22Rv1 (cell line): ENCODE measurements at regions not wholly inside any gene's neighbourhood (a gene's known extent, or its start where the extent isn't known, plus 50 kb on each side); places are given as distances from the start of the nearest gene placed in this dataset.

Experiments
- ZFX ChIP-seq: fragments of 450-650 bp; IDR thresholded peaks from 2 replicates; pipeline ENCODE4 v1.6.1; 2017; ENCODE audit warnings: antibody characterized with exemption, borderline replicate concordance
- TF ChIP-seq, protein P1 (sequence below): fragments of 450-650 bp; IDR thresholded peaks from 2 replicates; pipeline ENCODE4 v1.5.1; 2017; ENCODE audit warnings: mild to moderate bottlenecking

DNA sequence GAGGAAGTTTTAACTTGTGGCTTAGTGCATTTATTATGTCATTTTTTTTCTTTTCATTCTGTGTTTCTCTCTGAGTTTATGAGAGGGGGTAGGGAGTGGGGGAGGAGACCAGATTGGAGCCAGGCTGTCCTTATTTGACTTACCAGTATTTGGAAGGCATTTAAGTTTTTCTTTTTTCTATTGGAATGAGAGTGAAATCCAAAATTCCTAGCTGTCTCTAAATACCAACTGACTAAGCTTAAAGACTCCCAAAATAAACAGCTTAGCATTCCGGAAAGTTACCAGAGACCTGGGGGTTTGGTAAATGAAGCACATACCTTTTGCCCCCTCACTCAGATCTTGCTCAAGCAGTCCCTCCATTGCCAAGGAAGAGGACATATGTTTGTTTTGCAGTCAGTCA lies 581.9 kb upstream of the BRINP1 start:
- TF ChIP-seq, protein P1, sequence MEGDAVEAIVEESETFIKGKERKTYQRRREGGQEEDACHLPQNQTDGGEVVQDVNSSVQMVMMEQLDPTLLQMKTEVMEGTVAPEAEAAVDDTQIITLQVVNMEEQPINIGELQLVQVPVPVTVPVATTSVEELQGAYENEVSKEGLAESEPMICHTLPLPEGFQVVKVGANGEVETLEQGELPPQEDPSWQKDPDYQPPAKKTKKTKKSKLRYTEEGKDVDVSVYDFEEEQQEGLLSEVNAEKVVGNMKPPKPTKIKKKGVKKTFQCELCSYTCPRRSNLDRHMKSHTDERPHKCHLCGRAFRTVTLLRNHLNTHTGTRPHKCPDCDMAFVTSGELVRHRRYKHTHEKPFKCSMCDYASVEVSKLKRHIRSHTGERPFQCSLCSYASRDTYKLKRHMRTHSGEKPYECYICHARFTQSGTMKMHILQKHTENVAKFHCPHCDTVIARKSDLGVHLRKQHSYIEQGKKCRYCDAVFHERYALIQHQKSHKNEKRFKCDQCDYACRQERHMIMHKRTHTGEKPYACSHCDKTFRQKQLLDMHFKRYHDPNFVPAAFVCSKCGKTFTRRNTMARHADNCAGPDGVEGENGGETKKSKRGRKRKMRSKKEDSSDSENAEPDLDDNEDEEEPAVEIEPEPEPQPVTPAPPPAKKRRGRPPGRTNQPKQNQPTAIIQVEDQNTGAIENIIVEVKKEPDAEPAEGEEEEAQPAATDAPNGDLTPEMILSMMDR, result no peak
- TF ChIP-seq ZFX, result no peak
